ENCODE measurements at regions not wholly inside any gene's neighbourhood (a gene's known extent, or its start where the extent isn't known, plus 50 kb on each side); places are given as distances from the start of the nearest gene placed in this dataset.
"Not testable (repeated sequence)": the region's sequence is repeated elsewhere in the genome, so short reads cannot be mapped to it uniquely, and the experiment has no call there.

- Histone ChIP-seq H3K36me3 (ENCODE audit: control insufficient read depth in 4 of 4, insufficient read depth in 4 of 4, low read length in 3 of 4) (no peaks in the 10 kb centered on the region), H3K4me3 (ENCODE audit: control insufficient read depth in 1 of 7, extremely low read depth in 1 of 7, insufficient read depth in 4 of 7, low read depth in 2 of 7, low read length in 6 of 7) (no peak overlapping the region), H3K4me1 (ENCODE audit: control extremely low read depth in 1 of 4, control insufficient read depth in 4 of 4, insufficient read depth in 4 of 4, low read length in 3 of 4) (peaks cover 0 to 13% (median 4%) of the 10 kb centered on the region in 4 experiments), H3K27me3 (replicated peaks in 2 of 5; ENCODE audit: control insufficient read depth in 4 of 5, insufficient read depth in 5 of 5, low read length in 4 of 5) (no peaks in the 10 kb centered on the region), H3K27ac (ENCODE audit: insufficient read depth in 1 of 2, low read depth in 1 of 2, low read length in 2 of 2, poor library complexity in 1 of 2, severe bottlenecking in 2 of 2) (no peak overlapping the region), H3K9me3 (ENCODE audit: control extremely low read depth in 1 of 5, control insufficient read depth in 4 of 5, insufficient read depth in 2 of 5, low read depth in 1 of 5, low read length in 4 of 5) (no peaks in the 10 kb centered on the region)
- CTCF ChIA-PET: interaction anchor here (0.6 kb wide), 1 partner anchor 152 kb away, joined by 3 read pairs; no protein-coding TSS in a partner anchor
- WGBS (ENCODE audit: insufficient coverage): 100% methylated on average over 1 of the region's 3 CpGs
- POLR2A ChIA-PET: no interaction called here
- DNase-seq: no peak
Observed at GRCh38 chr1:101175466-101175865, 61.4 kb upstream of the S1PR1 start.

GRCh38 chr1:101174722-101175121 is 62.1 kb upstream of the S1PR1 start:
- H3K4me1 ChIP-seq (ENCODE audit: control extremely low read depth in 1 of 4, control insufficient read depth in 4 of 4, insufficient read depth in 4 of 4, low read length in 3 of 4): peaks cover 0 to 11% (median 4%) of the 10 kb centered on the region in 4 experiments
- ChIA-PET POLR2A (no interaction called here), CTCF (interaction anchor here (1.0 kb wide), 2 partner anchors 10 to 12 kb away, joined by 3 read pairs; no protein-coding TSS in a partner anchor)
- H3K36me3 ChIP-seq (ENCODE audit: control insufficient read depth in 4 of 4, insufficient read depth in 4 of 4, low read length in 3 of 4): no peaks in the 10 kb centered on the region
- H3K9me3 ChIP-seq (ENCODE audit: control extremely low read depth in 1 of 5, control insufficient read depth in 4 of 5, insufficient read depth in 2 of 5, low read depth in 1 of 5, low read length in 4 of 5): no peaks in the 10 kb centered on the region
- H3K27ac ChIP-seq (ENCODE audit: insufficient read depth in 1 of 2, low read depth in 1 of 2, low read length in 2 of 2, poor library complexity in 1 of 2, severe bottlenecking in 2 of 2): no peak overlapping the region
- 82% methylated on average over 4 of the region's 5 CpGs for WGBS (ENCODE audit: insufficient coverage)
- no peak overlapping the region for H3K4me3 ChIP-seq (ENCODE audit: control insufficient read depth in 1 of 7, extremely low read depth in 1 of 7, insufficient read depth in 4 of 7, low read depth in 2 of 7, low read length in 6 of 7)
- H3K27me3 ChIP-seq (replicated peaks in 2 of 5; ENCODE audit: control insufficient read depth in 4 of 5, insufficient read depth in 5 of 5, low read length in 4 of 5): no peaks in the 10 kb centered on the region
- no peak for DNase-seq

- H3K27me3 ChIP-seq (replicated peaks in 2 of 5; ENCODE audit: control insufficient read depth in 4 of 5, insufficient read depth in 5 of 5, low read length in 4 of 5); DNase-seq; H3K4me3 ChIP-seq (ENCODE audit: control insufficient read depth in 1 of 7, extremely low read depth in 1 of 7, insufficient read depth in 4 of 7, low read depth in 2 of 7, low read length in 6 of 7); H3K36me3 ChIP-seq (ENCODE audit: control insufficient read depth in 4 of 4, insufficient read depth in 4 of 4, low read length in 3 of 4); H3K4me1 ChIP-seq (ENCODE audit: control extremely low read depth in 1 of 4, control insufficient read depth in 4 of 4, insufficient read depth in 4 of 4, low read length in 3 of 4); POLR2A ChIA-PET; H3K9me3 ChIP-seq (ENCODE audit: control extremely low read depth in 1 of 5, control insufficient read depth in 4 of 5, insufficient read depth in 2 of 5, low read depth in 1 of 5, low read length in 4 of 5); H3K27ac ChIP-seq (ENCODE audit: insufficient read depth in 1 of 2, low read depth in 1 of 2, low read length in 2 of 2, poor library complexity in 1 of 2, severe bottlenecking in 2 of 2): not testable (repeated sequence)
- WGBS (ENCODE audit: insufficient coverage): 100% methylated on average over 1 of the region's 4 CpGs
- CTCF ChIA-PET: interaction anchor here (1.0 kb wide), 2 partner anchors 9 to 13 kb away, joined by 3 read pairs; no protein-coding TSS in a partner anchor
Observed at GRCh38 chr1:101174298-101174697, 62.5 kb upstream of the S1PR1 start.

- DNase-seq: no peak
- WGBS (ENCODE audit: insufficient coverage): 100% methylated on average over 1 of the region's 4 CpGs
- Histone ChIP-seq H3K9me3 (ENCODE audit: control extremely low read depth in 1 of 5, control insufficient read depth in 4 of 5, insufficient read depth in 2 of 5, low read depth in 1 of 5, low read length in 4 of 5) (no peaks in the 10 kb centered on the region), H3K27me3 (replicated peaks in 2 of 5; ENCODE audit: control insufficient read depth in 4 of 5, insufficient read depth in 5 of 5, low read length in 4 of 5) (no peaks in the 10 kb centered on the region), H3K27ac (ENCODE audit: insufficient read depth in 1 of 2, low read depth in 1 of 2, low read length in 2 of 2, poor library complexity in 1 of 2, severe bottlenecking in 2 of 2) (no peak overlapping the region), H3K4me1 (ENCODE audit: control extremely low read depth in 1 of 4, control insufficient read depth in 4 of 4, insufficient read depth in 4 of 4, low read length in 3 of 4) (peaks cover 0 to under 1% (median 0%) of the 10 kb centered on the region in 4 experiments), H3K36me3 (ENCODE audit: control insufficient read depth in 4 of 4, insufficient read depth in 4 of 4, low read length in 3 of 4) (no peaks in the 10 kb centered on the region), H3K4me3 (ENCODE audit: control insufficient read depth in 1 of 7, extremely low read depth in 1 of 7, insufficient read depth in 4 of 7, low read depth in 2 of 7, low read length in 6 of 7) (no peak overlapping the region)
- ChIA-PET CTCF (no interaction called here), POLR2A (no interaction called here)
Observed at GRCh38 chr1:101170506-101171050, 66.2 kb upstream of the S1PR1 start.

- Histone ChIP-seq H3K9me3 (ENCODE audit: control extremely low read depth in 1 of 5, control insufficient read depth in 4 of 5, insufficient read depth in 2 of 5, low read depth in 1 of 5, low read length in 4 of 5) (no peaks in the 10 kb centered on the region), H3K36me3 (ENCODE audit: control insufficient read depth in 4 of 4, insufficient read depth in 4 of 4, low read length in 3 of 4) (no peaks in the 10 kb centered on the region), H3K4me1 (ENCODE audit: control extremely low read depth in 1 of 4, control insufficient read depth in 4 of 4, insufficient read depth in 4 of 4, low read length in 3 of 4) (peaks cover 0 to 4% (median 0%) of the 10 kb centered on the region in 4 experiments), H3K4me3 (ENCODE audit: control insufficient read depth in 1 of 7, extremely low read depth in 1 of 7, insufficient read depth in 4 of 7, low read depth in 2 of 7, low read length in 6 of 7) (no peak overlapping the region), H3K27me3 (replicated peaks in 2 of 5; ENCODE audit: control insufficient read depth in 4 of 5, insufficient read depth in 5 of 5, low read length in 4 of 5) (no peaks in the 10 kb centered on the region), H3K27ac (ENCODE audit: insufficient read depth in 1 of 2, low read depth in 1 of 2, low read length in 2 of 2, poor library complexity in 1 of 2, severe bottlenecking in 2 of 2) (no peak overlapping the region)
- DNase-seq: no peak
- ChIA-PET CTCF (no interaction called here), POLR2A (no interaction called here)
Observed at GRCh38 chr1:101167891-101168290, 68.9 kb upstream of the S1PR1 start.

GRCh38 chr1:101166583-101167120 is 70.2 kb upstream of the S1PR1 start:
- CTCF ChIA-PET: no interaction called here
- WGBS (ENCODE audit: insufficient coverage): 100% methylated on average over 1 of the region's 1 CpG
- DNase-seq: no peak
- POLR2A ChIA-PET: no interaction called here
- Histone ChIP-seq H3K4me1 (ENCODE audit: control extremely low read depth in 1 of 4, control insufficient read depth in 4 of 4, insufficient read depth in 4 of 4, low read length in 3 of 4) (peaks cover 0 to 7% (median 1%) of the 10 kb centered on the region in 4 experiments), H3K4me3 (ENCODE audit: control insufficient read depth in 1 of 7, extremely low read depth in 1 of 7, insufficient read depth in 4 of 7, low read depth in 2 of 7, low read length in 6 of 7) (no peak overlapping the region), H3K36me3 (ENCODE audit: control insufficient read depth in 4 of 4, insufficient read depth in 4 of 4, low read length in 3 of 4) (no peaks in the 10 kb centered on the region), H3K9me3 (ENCODE audit: control extremely low read depth in 1 of 5, control insufficient read depth in 4 of 5, insufficient read depth in 2 of 5, low read depth in 1 of 5, low read length in 4 of 5) (no peaks in the 10 kb centered on the region), H3K27ac (ENCODE audit: insufficient read depth in 1 of 2, low read depth in 1 of 2, low read length in 2 of 2, poor library complexity in 1 of 2, severe bottlenecking in 2 of 2) (no peak overlapping the region), H3K27me3 (replicated peaks in 2 of 5; ENCODE audit: control insufficient read depth in 4 of 5, insufficient read depth in 5 of 5, low read length in 4 of 5) (no peaks in the 10 kb centered on the region)

- Histone ChIP-seq H3K27me3 (replicated peaks in 2 of 5; ENCODE audit: control insufficient read depth in 4 of 5, insufficient read depth in 5 of 5, low read length in 4 of 5) (no peaks in the 10 kb centered on the region), H3K27ac (ENCODE audit: insufficient read depth in 1 of 2, low read depth in 1 of 2, low read length in 2 of 2, poor library complexity in 1 of 2, severe bottlenecking in 2 of 2) (no peak overlapping the region), H3K4me3 (ENCODE audit: control insufficient read depth in 1 of 7, extremely low read depth in 1 of 7, insufficient read depth in 4 of 7, low read depth in 2 of 7, low read length in 6 of 7) (no peak overlapping the region), H3K4me1 (ENCODE audit: control extremely low read depth in 1 of 4, control insufficient read depth in 4 of 4, insufficient read depth in 4 of 4, low read length in 3 of 4) (peaks cover 0 to 7% (median 1%) of the 10 kb centered on the region in 4 experiments), H3K36me3 (ENCODE audit: control insufficient read depth in 4 of 4, insufficient read depth in 4 of 4, low read length in 3 of 4) (no peaks in the 10 kb centered on the region), H3K9me3 (ENCODE audit: control extremely low read depth in 1 of 5, control insufficient read depth in 4 of 5, insufficient read depth in 2 of 5, low read depth in 1 of 5, low read length in 4 of 5) (no peaks in the 10 kb centered on the region)
- CTCF ChIA-PET: interaction anchor here (1.2 kb wide), 1 partner anchor 35 kb away, joined by 3 read pairs; no protein-coding TSS in a partner anchor
- no peak for DNase-seq
- POLR2A ChIA-PET: no interaction called here
Observed at GRCh38 chr1:101165954-101166353, 70.9 kb upstream of the S1PR1 start.
